ENCODE measurements at regions not wholly inside any gene's neighbourhood (a gene's known extent, or its start where the extent isn't known, plus 50 kb on each side); places are given as distances from the start of the nearest gene placed in this dataset.
A peak's percentile ranks its signal among the peaks of the same experiment; 100 is the strongest.

GRCh38 chr6:44054721-44055559, 72.3 kb downstream of the MRPL14 start:
- BruUV-seq (replicated peaks) = no TSS peak
- peaks cover 82% of the 10 kb centered on the region for H3F3A ChIP-seq (ENCODE audit: insufficient read depth, low read depth)
- no peak for DNase-seq
- H3K4me1 ChIP-seq (replicated peaks; ENCODE audit: insufficient read depth) = peaks cover 97% of the 10 kb centered on the region
- peaks cover 3% of the 10 kb centered on the region; the same call in 1 of the 2 replicates for H3K36me3 ChIP-seq (ENCODE audit: low read depth)
- no peak for TF ChIP-seq EZH2 (IDR thresholded peaks at IDR 0.05; ENCODE audit: low read depth)
- no peak for TF ChIP-seq CTCF (conservative IDR thresholded peaks at IDR 0.05)
- peak overlapping the region; percentile 78 for H3K4me2 ChIP-seq
- intact Hi-C loops (cut with micrococcal nuclease; ENCODE audit: unreplicated experiment) = loop anchor here (5.0 kb wide), 1 partner anchor 128 kb away; no protein-coding TSS in a partner anchor
- H3K9me2 ChIP-seq (ENCODE audit: insufficient read depth) = no peaks in the 10 kb centered on the region
- ChIA-PET POLR2A (ENCODE audit: unreplicated experiment) (interaction anchor here (0.5 kb wide), 1 partner anchor 1943 kb away, joined by 3 read pairs; no protein-coding TSS in a partner anchor), CTCF (no interaction called here)
- peak overlapping the region; percentile 96 for H3K27ac ChIP-seq
- no peaks in the 10 kb centered on the region for H3K27me3 ChIP-seq (ENCODE audit: insufficient read depth, low read depth)
- 0 out of 2 replicates have a peak, but pooled peaks cover 20% of the 10 kb centered on the region for H3K79me2 ChIP-seq (ENCODE audit: low read depth)
- no peak overlapping the region for H3K4me3 ChIP-seq
- no peak overlapping the region for H2AFZ ChIP-seq
- H4K20me1 ChIP-seq (ENCODE audit: insufficient read depth) = no peaks in the 10 kb centered on the region
- H3K9me3 ChIP-seq (ENCODE audit: insufficient read depth, low read depth) = no peaks in the 10 kb centered on the region

GRCh38 chr6:44053760-44054556, 73.3 kb downstream of the MRPL14 start:
- H3K27ac ChIP-seq = peak overlapping the region; percentile 96
- H3K4me2 ChIP-seq = peak overlapping the region; percentile 78
- BruUV-seq (replicated peaks) = no TSS peak

More at GRCh38 chr6:44053760-44054556, 73.3 kb downstream of the MRPL14 start:
- peaks cover 97% of the 10 kb centered on the region for H3K4me1 ChIP-seq (replicated peaks; ENCODE audit: insufficient read depth)
- H3K79me2 ChIP-seq (ENCODE audit: low read depth) = 0 out of 2 replicates have a peak, but pooled peaks cover 26% of the 10 kb centered on the region
- TF ChIP-seq CTCF (conservative IDR thresholded peaks at IDR 0.05) = no peak
- no peak for TF ChIP-seq EZH2 (IDR thresholded peaks at IDR 0.05; ENCODE audit: low read depth)
- H2AFZ ChIP-seq = no peak overlapping the region
- DNase-seq = no peak
- no peaks in the 10 kb centered on the region for H3K9me3 ChIP-seq (ENCODE audit: insufficient read depth, low read depth)
- no peaks in the 10 kb centered on the region for H3K36me3 ChIP-seq (ENCODE audit: low read depth)
- no peaks in the 10 kb centered on the region for H4K20me1 ChIP-seq (ENCODE audit: insufficient read depth)
- intact Hi-C loops (cut with micrococcal nuclease; ENCODE audit: unreplicated experiment) = no loop called here
- CTCF ChIA-PET = interaction anchor here (1.1 kb wide), 1 partner anchor 11 kb away, joined by 3 read pairs; no protein-coding TSS in a partner anchor
- no peak overlapping the region for H3K4me3 ChIP-seq
- H3K27me3 ChIP-seq (ENCODE audit: insufficient read depth, low read depth) = no peaks in the 10 kb centered on the region
- no peaks in the 10 kb centered on the region for H3K9me2 ChIP-seq (ENCODE audit: insufficient read depth)
- peaks cover 82% of the 10 kb centered on the region for H3F3A ChIP-seq (ENCODE audit: insufficient read depth, low read depth)
- POLR2A ChIA-PET (ENCODE audit: unreplicated experiment) = interaction anchor here (0.5 kb wide), 2 partner anchors 1219 to 1944 kb away, joined by 3 to 10 read pairs; no protein-coding TSS in a partner anchor

Data from PC-9 (cell line).